ENCODE measurements at regions not wholly inside any gene's neighbourhood (a gene's known extent, or its start where the extent isn't known, plus 50 kb on each side); places are given as distances from the start of the nearest gene placed in this dataset.
"Not testable (repeated sequence)": the region's sequence is repeated elsewhere in the genome, so short reads cannot be mapped to it uniquely, and the experiment has no call there.

DNA sequence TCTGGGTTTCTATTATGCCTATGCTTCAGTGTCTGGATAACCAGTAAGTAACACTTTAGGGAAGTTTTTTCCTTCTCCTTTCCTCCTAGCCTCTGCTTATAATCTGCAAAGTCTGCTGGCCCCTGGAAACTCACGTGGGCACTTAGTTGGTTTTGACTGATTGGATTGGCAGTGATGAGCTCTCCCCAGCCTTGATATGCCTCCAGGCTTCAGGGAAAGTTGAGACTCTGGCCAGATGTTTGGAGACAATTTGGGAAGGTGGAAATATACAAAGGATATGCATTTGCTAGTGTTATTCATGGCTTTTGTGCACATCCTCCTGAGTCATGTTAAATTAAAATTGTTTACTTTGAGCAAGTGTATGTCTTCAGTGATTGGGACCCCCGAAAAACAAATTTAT, 160.2 kb upstream of the IL12B start:
- no peaks in the 10 kb centered on the region for H3K4me1 Mint-ChIP-seq (ENCODE audit: low read depth)
- no peak overlapping the region for H3K4me3 Mint-ChIP-seq (ENCODE audit: low read depth)
- H3K9me3 Mint-ChIP-seq (ENCODE audit: low read depth), result no peaks in the 10 kb centered on the region
- H3K27me3 Mint-ChIP-seq, result no peaks in the 10 kb centered on the region
- no peaks in the 10 kb centered on the region for H3K36me3 Mint-ChIP-seq (ENCODE audit: insufficient read depth)
- TF ChIP-seq, protein P1, sequence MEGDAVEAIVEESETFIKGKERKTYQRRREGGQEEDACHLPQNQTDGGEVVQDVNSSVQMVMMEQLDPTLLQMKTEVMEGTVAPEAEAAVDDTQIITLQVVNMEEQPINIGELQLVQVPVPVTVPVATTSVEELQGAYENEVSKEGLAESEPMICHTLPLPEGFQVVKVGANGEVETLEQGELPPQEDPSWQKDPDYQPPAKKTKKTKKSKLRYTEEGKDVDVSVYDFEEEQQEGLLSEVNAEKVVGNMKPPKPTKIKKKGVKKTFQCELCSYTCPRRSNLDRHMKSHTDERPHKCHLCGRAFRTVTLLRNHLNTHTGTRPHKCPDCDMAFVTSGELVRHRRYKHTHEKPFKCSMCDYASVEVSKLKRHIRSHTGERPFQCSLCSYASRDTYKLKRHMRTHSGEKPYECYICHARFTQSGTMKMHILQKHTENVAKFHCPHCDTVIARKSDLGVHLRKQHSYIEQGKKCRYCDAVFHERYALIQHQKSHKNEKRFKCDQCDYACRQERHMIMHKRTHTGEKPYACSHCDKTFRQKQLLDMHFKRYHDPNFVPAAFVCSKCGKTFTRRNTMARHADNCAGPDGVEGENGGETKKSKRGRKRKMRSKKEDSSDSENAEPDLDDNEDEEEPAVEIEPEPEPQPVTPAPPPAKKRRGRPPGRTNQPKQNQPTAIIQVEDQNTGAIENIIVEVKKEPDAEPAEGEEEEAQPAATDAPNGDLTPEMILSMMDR (IDR thresholded peaks at IDR 0.05; ENCODE audit: unreplicated experiment), result no peak
- no peak for DNase-seq (ENCODE audit: low spot score, unreplicated experiment)
- no peak overlapping the region for H3K27ac Mint-ChIP-seq

DNA sequence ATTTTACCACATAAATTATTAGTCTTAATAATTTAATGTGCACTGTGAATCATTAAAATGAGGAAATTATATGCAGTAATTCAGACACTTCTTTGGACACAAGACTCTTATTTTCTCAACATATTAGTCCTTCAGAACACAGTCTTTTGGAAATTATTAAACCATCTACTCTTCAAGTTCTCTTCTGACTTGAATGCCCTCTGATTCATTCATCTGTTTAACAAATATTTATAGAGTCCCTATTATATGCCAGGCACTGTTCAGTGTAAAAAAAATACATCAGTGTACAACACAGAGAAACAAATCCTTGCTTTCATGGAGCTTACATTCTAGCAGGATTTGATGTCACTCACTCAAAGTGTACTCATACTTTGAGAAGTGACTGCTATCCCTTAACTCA, 163.4 kb upstream of the IL12B start:
- Mint-ChIP-seq H3K27me3 (no peaks in the 10 kb centered on the region), H3K4me3 (ENCODE audit: low read depth) (no peak overlapping the region), H3K36me3 (ENCODE audit: insufficient read depth) (no peaks in the 10 kb centered on the region), H3K9me3 (ENCODE audit: low read depth) (no peaks in the 10 kb centered on the region), H3K4me1 (ENCODE audit: low read depth) (no peaks in the 10 kb centered on the region), H3K27ac (no peak overlapping the region)
- TF ChIP-seq, protein P1 (IDR thresholded peaks at IDR 0.05; ENCODE audit: unreplicated experiment), result no peak
- no peak for DNase-seq (ENCODE audit: low spot score, unreplicated experiment)

DNA sequence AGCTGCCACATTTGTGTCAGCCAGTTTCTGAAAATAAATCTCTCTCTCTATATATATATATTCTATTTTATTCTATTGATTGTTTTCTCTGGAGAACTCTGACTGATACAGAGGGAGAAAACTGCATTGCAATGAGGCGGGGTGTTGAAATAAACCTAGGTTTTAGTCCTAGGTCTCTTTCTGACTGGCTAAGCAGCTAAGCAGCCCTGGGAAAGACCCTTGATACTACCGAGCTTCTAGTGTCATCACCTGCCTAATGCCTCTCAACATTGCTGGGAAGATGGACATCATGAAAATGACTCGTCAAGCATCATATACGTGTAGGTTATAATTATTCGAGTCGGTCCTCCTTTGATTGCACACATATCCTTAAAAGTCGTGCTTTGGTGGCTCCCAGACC, 166.5 kb upstream of the IL12B start:
- TF ChIP-seq, protein P1 (IDR thresholded peaks at IDR 0.05; ENCODE audit: unreplicated experiment), result no peak
- Mint-ChIP-seq H3K4me1 (ENCODE audit: low read depth) (no peaks in the 10 kb centered on the region), H3K4me3 (ENCODE audit: low read depth) (no peak overlapping the region), H3K27me3 (no peaks in the 10 kb centered on the region), H3K36me3 (ENCODE audit: insufficient read depth) (no peaks in the 10 kb centered on the region), H3K27ac (no peak overlapping the region), H3K9me3 (ENCODE audit: low read depth) (no peaks in the 10 kb centered on the region)
- DNase-seq (ENCODE audit: low spot score, unreplicated experiment), result no peak

DNA sequence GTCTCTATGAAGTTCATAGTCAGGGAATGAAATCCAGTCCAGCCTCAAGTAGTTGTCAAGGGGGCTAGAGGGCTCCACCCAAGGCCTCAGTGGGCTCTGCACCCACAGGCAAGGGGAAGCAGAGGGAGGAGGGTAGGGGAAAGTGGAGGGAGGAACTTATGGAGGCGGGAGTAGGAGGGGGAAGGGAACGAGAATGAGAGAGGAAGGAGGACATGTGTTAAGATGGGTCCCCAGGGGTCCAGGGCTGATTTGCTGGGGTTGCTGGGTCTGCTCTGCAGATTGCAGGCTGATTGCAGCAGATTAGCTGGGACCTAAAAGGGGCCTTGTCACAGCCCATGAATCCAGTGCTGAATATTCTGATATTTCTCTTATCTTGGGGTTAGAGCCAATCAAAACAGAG, 166.9 kb upstream of the IL12B start:
- Mint-ChIP-seq H3K36me3 (ENCODE audit: insufficient read depth) (no peaks in the 10 kb centered on the region), H3K27ac (no peak overlapping the region), H3K4me1 (ENCODE audit: low read depth) (no peaks in the 10 kb centered on the region), H3K4me3 (ENCODE audit: low read depth) (no peak overlapping the region), H3K27me3 (no peaks in the 10 kb centered on the region), H3K9me3 (ENCODE audit: low read depth) (no peaks in the 10 kb centered on the region)
- DNase-seq (ENCODE audit: low spot score, unreplicated experiment), result no peak
- TF ChIP-seq, protein P1 (IDR thresholded peaks at IDR 0.05; ENCODE audit: unreplicated experiment), result no peak

DNA sequence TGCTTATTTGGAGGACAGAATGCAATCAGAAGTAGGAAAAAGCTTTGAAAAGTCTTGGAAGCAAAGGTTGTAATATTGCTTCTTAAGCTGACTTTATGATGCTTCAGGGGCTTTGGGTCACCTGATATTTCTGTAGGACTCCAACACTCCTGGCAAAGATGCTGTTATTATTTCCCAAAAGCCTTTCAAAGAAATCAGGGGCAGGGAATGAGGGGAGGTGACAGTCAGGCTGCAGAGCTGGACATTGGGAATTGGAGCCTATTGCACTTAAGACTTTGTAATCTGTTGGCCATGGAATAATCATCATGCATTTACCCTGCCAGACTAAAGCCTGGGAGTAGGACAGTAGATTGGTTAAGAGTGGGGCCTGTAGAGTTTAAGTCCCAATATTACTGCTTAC, 168.3 kb upstream of the IL12B start:
- no peaks in the 10 kb centered on the region for H3K36me3 Mint-ChIP-seq (ENCODE audit: insufficient read depth)
- no peak for DNase-seq (ENCODE audit: low spot score, unreplicated experiment)
- H3K27me3 Mint-ChIP-seq, result no peaks in the 10 kb centered on the region
- no peaks in the 10 kb centered on the region for H3K4me1 Mint-ChIP-seq (ENCODE audit: low read depth)
- TF ChIP-seq, protein P1 (IDR thresholded peaks at IDR 0.05; ENCODE audit: unreplicated experiment), result no peak
- no peaks in the 10 kb centered on the region for H3K9me3 Mint-ChIP-seq (ENCODE audit: low read depth)
- H3K4me3 Mint-ChIP-seq (ENCODE audit: low read depth), result no peak overlapping the region
- no peak overlapping the region for H3K27ac Mint-ChIP-seq

DNA sequence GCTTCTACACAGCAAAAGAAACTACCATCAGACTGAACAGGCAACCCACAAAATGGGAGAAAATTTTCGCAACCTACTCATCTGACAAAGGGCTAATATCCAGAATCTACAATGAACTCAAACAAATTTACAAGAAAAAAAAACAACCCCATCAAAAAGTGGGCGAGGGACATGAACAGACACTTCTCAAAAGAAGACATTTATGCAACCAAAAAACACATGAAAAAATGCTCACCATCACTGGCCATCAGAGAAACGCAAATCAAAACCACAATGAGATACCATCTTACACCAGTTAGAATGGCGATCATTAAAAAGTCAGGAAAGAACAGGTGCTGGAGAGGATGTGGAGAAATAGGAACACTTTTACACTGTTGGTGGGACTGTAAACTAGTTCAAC, 171.8 kb upstream of the IL12B start:
- H3K27me3 Mint-ChIP-seq; H3K36me3 Mint-ChIP-seq (ENCODE audit: insufficient read depth); DNase-seq (ENCODE audit: low spot score, unreplicated experiment); H3K27ac Mint-ChIP-seq; H3K9me3 Mint-ChIP-seq (ENCODE audit: low read depth); H3K4me3 Mint-ChIP-seq (ENCODE audit: low read depth); H3K4me1 Mint-ChIP-seq (ENCODE audit: low read depth): not testable (repeated sequence)
